Coronary artery (tissue), 2 donors: ENCODE measurements at regions not wholly inside any gene's neighbourhood (a gene's known extent, or its start where the extent isn't known, plus 50 kb on each side); places are given as distances from the start of the nearest gene placed in this dataset.

ENCODE experiments used
- DNase-seq: peaks from one replicate; pipeline ENCODE4 v3.0.0-alpha.2; 2017; ENCODE audit warnings: low spot score
- H3K27ac ChIP-seq, 2 donors: fragments of 200-600 bp; sonication (generic); one replicate each; pipeline ENCODE4 v1.5.1; 2016 to 2019
- H3K4me3 ChIP-seq: fragments of 200-600 bp; sonication (generic); 2 replicates; pipeline ENCODE4 v1.5.1; 2016; ENCODE audit warnings: mild to moderate bottlenecking, moderate library complexity
- CTCF ChIP-seq: fragments of 200-600 bp; sonication (generic); IDR thresholded peaks from one replicate; pipeline ENCODE4 v1.5.1; 2019; ENCODE audit warnings: antibody characterized with exemption

DNA sequence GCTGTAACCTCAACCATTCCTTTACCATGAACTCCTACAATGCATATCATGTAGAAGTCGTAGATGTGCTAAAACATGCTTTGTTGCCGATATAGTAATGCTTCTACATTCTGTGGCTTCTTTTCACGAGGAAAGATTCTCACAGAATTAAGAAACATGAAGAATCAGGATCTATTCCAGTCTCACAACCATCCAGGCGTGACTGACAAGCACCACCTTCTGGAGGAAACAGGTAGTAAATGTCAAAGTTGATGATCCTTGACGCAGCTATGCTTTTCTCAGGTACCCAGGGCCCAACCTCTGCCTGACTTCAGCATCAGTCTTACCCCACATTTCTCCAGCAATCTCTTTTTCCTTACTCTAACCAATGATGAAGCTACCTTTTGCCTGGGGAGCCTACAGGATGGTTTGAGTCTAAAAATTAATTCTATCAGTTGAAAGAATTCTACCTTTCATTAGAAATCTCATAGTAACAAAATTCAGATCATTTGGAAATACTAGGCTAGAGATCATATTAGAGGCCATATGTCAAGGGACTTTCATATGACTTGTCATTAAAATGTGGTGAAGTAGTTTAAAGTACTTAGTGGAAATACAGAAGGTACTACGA lies 123.3 kb upstream of the RND3 start:
- Histone ChIP-seq H3K4me3 (no peak overlapping the region), H3K27ac (no peak overlapping the region)
- no peak for TF ChIP-seq CTCF
- no peak for DNase-seq

- TF ChIP-seq CTCF: no peak
- H3K4me3 ChIP-seq: no peak overlapping the region
- no peak overlapping the region for H3K27ac ChIP-seq
- no peak for DNase-seq
Measured at GRCh38 chr2:150609831-150610582, 122.5 kb upstream of the RND3 start.

- Histone ChIP-seq H3K4me3 (no peak overlapping the region), H3K27ac (no peak overlapping the region)
- TF ChIP-seq CTCF: no peak
- no peak for DNase-seq
Measured at GRCh38 chr2:150608341-150608740, 120.9 kb upstream of the RND3 start.

- Histone ChIP-seq H3K27ac (no peak overlapping the region), H3K4me3 (no peak overlapping the region)
- no peak for TF ChIP-seq CTCF
- DNase-seq: no peak
Measured at GRCh38 chr2:150607390-150607811, 119.9 kb upstream of the RND3 start.

- no peak for DNase-seq
Measured at GRCh38 chr2:150606380-150607060, 119.1 kb upstream of the RND3 start.

GRCh38 chr2:150605664-150606063 lies 118.2 kb upstream of the RND3 start:
- no peak for TF ChIP-seq CTCF
- Histone ChIP-seq H3K27ac (no peak overlapping the region), H3K4me3 (no peak overlapping the region)
- DNase-seq: no peak

More at GRCh38 chr2:150606380-150607060, 119.1 kb upstream of the RND3 start:
- Histone ChIP-seq H3K4me3 (no peak overlapping the region), H3K27ac (no peak overlapping the region)
- no peak for TF ChIP-seq CTCF
